K562 (cell line): ENCODE measurements at regions not wholly inside any gene's neighbourhood (a gene's known extent, or its start where the extent isn't known, plus 50 kb on each side); places are given as distances from the start of the nearest gene placed in this dataset.

Experiments
- ATAC-seq: fragments of 200-7000 bp; cut with Tn5 transposase; 3 replicates; pipeline ENCODE4 v1.9.1; 2020; ENCODE audit warnings: moderate library complexity
- BruUV-seq: library from RNA; stranded (reverse); fragments of 400-500 nt; replicated peaks from 2 replicates; lab custom pipeline; 2021; lab: Mats Ljungman, UMichigan
- CTCF ChIA-PET: fragments of 300-600 bp; formaldehyde crosslinking; extraction: SDS; loops from one replicate; lab custom pipeline; 2021; ENCODE audit warnings: low intra/inter-chr PET ratio; lab: Yijun Ruan, JAX
- POLR2A ChIA-PET: fragments of 300-600, 350-650 bp; sonication (Branson Sonifier 250); formaldehyde crosslinking; extraction: SDS; loops from one replicate; lab custom pipeline; 2021; ENCODE audit warnings: antibody characterized with exemption, inconsistent platforms; lab: Yijun Ruan, JAX
- DNase-seq, 4 experiments: peaks; one replicate each; pipeline versions ENCODE4 v3.0.0 to v3.0.0-alpha.2; 2011 to 2018; ENCODE audit warnings: low spot score in 3 of 4, mixed read lengths in 3 of 4; ENCODE audit errors: extremely low read depth in 1 of 4
- FAIRE-seq: peaks from 2 replicates; lab custom pipeline; 2011; peaks lifted over from hg19 to GRCh38; lab: Jason Lieb, UNC
- H2AFZ ChIP-seq: 2 replicates; pipeline ENCODE4 v1.6.0; 2011; ENCODE audit warnings: low read depth, low read length, control low read depth, inconsistent platforms
- H3K27ac ChIP-seq: fragments of 200-600 bp; 3 replicates; pipeline ENCODE4 v1.8.0; 2011; ENCODE audit warnings: low read depth, mild to moderate bottlenecking, control low read depth, inconsistent platforms, low read length, moderate library complexity, mixed read lengths; ENCODE audit errors: extremely low read depth
- H3K27me3 ChIP-seq, 2 experiments: fragments of 300-600 bp in 1 of 2; 2 replicates in 1 of 2; 3 replicates in 1 of 2; pipeline versions ENCODE4 v1.6.0 to v1.8.0; 2011; ENCODE audit warnings: inconsistent platforms in 2 of 2, low read length in 2 of 2, mild to moderate bottlenecking in 1 of 2, mixed read lengths in 1 of 2, moderate library complexity in 1 of 2; ENCODE audit not compliant: control insufficient read depth in 2 of 2, insufficient read depth in 2 of 2
- H3K36me3 ChIP-seq: fragments of 300-600 bp; 3 replicates; pipeline ENCODE4 v1.8.0; 2011; ENCODE audit warnings: mild to moderate bottlenecking, low read length, inconsistent platforms; ENCODE audit not compliant: control insufficient read depth, insufficient read depth
- H3K4me1 ChIP-seq, 2 experiments: fragments of 200-600 bp in 1 of 2; replicated peaks in 1 of 2; 2 replicates in 1 of 2; 3 replicates in 1 of 2; pipeline versions ENCODE4 v1.5.1 to v1.8.0; 2011; ENCODE audit warnings: inconsistent platforms in 2 of 2, low read length in 2 of 2, mild to moderate bottlenecking in 1 of 2, mixed read lengths in 1 of 2, moderate library complexity in 1 of 2; ENCODE audit not compliant: control insufficient read depth in 2 of 2, insufficient read depth in 2 of 2
- H3K4me2 ChIP-seq: 2 replicates; pipeline ENCODE4 v1.6.1; 2011; ENCODE audit warnings: low read length, control low read depth, inconsistent platforms, mixed read lengths; ENCODE audit not compliant: insufficient read depth
- H3K4me3 ChIP-seq: fragments of 200-600 bp; sonication (generic), shearing (Covaris generic); 2 replicates; pipeline ENCODE4 v1.5.1; 2016; ENCODE audit warnings: control low read depth, inconsistent platforms
- H3K79me2 ChIP-seq: fragments of 200-600 bp; 3 replicates; pipeline ENCODE4 v1.8.0; 2011; ENCODE audit warnings: low read length, inconsistent platforms; ENCODE audit not compliant: control insufficient read depth, insufficient read depth
- H3K9ac ChIP-seq, 2 experiments: 2 replicates each; pipeline versions ENCODE4 v1.6.0 to v1.6.1; 2011; ENCODE audit warnings: low read depth in 2 of 2, low read length in 2 of 2, control low read depth in 1 of 2, inconsistent platforms in 1 of 2, mild to moderate bottlenecking in 1 of 2, mixed read lengths in 1 of 2; ENCODE audit not compliant: insufficient read depth in 1 of 2
- H3K9me1 ChIP-seq: one replicate; pipeline ENCODE4 v1.6.0; 2011; ENCODE audit warnings: inconsistent platforms, mild to moderate bottlenecking, low read length, moderate library complexity; ENCODE audit not compliant: control insufficient read depth, insufficient read depth
- H3K9me3 ChIP-seq: replicated peaks from 2 replicates; pipeline ENCODE4 v1.5.1; 2011; ENCODE audit warnings: low read depth, low read length, inconsistent platforms; ENCODE audit not compliant: control insufficient read depth, insufficient read depth
- H4K20me1 ChIP-seq: replicated peaks from 2 replicates; pipeline ENCODE4 v1.6.1; 2011; ENCODE audit warnings: low read length, inconsistent platforms, mixed read lengths; ENCODE audit not compliant: control insufficient read depth, insufficient read depth
- CGGBP1 ChIP-seq: fragments of 250-450 bp; sonication (Bioruptor Pico); IDR thresholded peaks from 2 replicates; pipeline ENCODE4 v1.9.0; 2021; ENCODE audit warnings: mild to moderate bottlenecking
- CREBBP ChIP-seq: IDR thresholded peaks from one replicate; pipeline ENCODE4 v1.6.1; 2012; ENCODE audit warnings: low read depth, mild to moderate bottlenecking, control low read depth, inconsistent platforms, low read length
- ETS2 ChIP-seq: IDR thresholded peaks from 2 replicates; pipeline ENCODE4 v1.6.1; 2016; ENCODE audit warnings: borderline replicate concordance, missing genetic modification characterization, mild to moderate bottlenecking, moderate library complexity, missing compliant biosample characterization; ENCODE audit not compliant: poor library complexity, severe bottlenecking
- MAFK ChIP-seq: IDR thresholded peaks from 2 replicates; pipeline ENCODE4 v1.6.1; 2011; ENCODE audit warnings: low read length, improper control_type of control experiment
- MTA1 ChIP-seq: fragments of 450-650 bp; IDR thresholded peaks from 2 replicates; pipeline ENCODE4 v1.6.1; 2017; ENCODE audit warnings: borderline replicate concordance
- MYBL2 ChIP-seq, 2 experiments: fragments of 450-650 bp in 1 of 2; sonication (generic) in 1 of 2; formaldehyde crosslinking in 1 of 2; IDR thresholded peaks; 2 replicates each; pipeline versions ENCODE4 v1.6.1 to v1.8.1; 2017 to 2022; ENCODE audit warnings: borderline replicate concordance in 1 of 2, inconsistent platforms in 1 of 2, low read depth in 1 of 2, mild to moderate bottlenecking in 1 of 2, missing genetic modification reagents in 1 of 2, moderate library complexity in 1 of 2
- NUFIP1 ChIP-seq: fragments of 450-650 bp; IDR thresholded peaks from 2 replicates; pipeline ENCODE4 v1.6.1; 2018; ENCODE audit not compliant: partially characterized antibody
- RAD21 ChIP-seq, 2 experiments: fragments of 250-450 bp in 1 of 2; fragments of 450-650 bp in 1 of 2; sonication (Bioruptor Pico) in 1 of 2; formaldehyde crosslinking in 1 of 2; IDR thresholded peaks in 1 of 2; conservative IDR thresholded peaks in 1 of 2; 2 replicates each; pipeline versions ENCODE4 v1.4.0 to v1.8.0; 2020 to 2022; ENCODE audit warnings: mild to moderate bottlenecking in 2 of 2, moderate library complexity in 1 of 2
- RB1 ChIP-seq: fragments of 450-650 bp; IDR thresholded peaks from 2 replicates; pipeline ENCODE4 v1.6.1; 2017; ENCODE audit warnings: low read depth, mild to moderate bottlenecking
- SAFB ChIP-seq: fragments of 200-400 bp; formaldehyde crosslinking; IDR thresholded peaks from 2 replicates; pipeline ENCODE4 v1.6.1; 2017; ENCODE audit warnings: low read depth, low read length, borderline replicate concordance
- SIN3A ChIP-seq, 2 experiments: fragments of 150-350 bp in 1 of 2; IDR thresholded peaks; 2 replicates each; pipeline ENCODE4 v1.6.1; 2011 to 2016; ENCODE audit warnings: borderline replicate concordance in 2 of 2, low read depth in 2 of 2, low read length in 2 of 2, mild to moderate bottlenecking in 2 of 2, moderate library complexity in 2 of 2; ENCODE audit not compliant: control insufficient read depth in 1 of 2
- SMAD1 ChIP-seq: fragments of 150-350 bp; IDR thresholded peaks from 2 replicates; pipeline ENCODE4 v1.6.1; 2014; ENCODE audit warnings: low read length, low read depth; ENCODE audit not compliant: partially characterized antibody
- SNIP1 ChIP-seq: fragments of 450-650 bp; IDR thresholded peaks from 2 replicates; pipeline ENCODE4 v1.7.1; 2017; ENCODE audit warnings: low read depth, mild to moderate bottlenecking
- TOE1 ChIP-seq, 2 experiments: fragments of 450-650 bp in 1 of 2; sonication (generic) in 1 of 2; formaldehyde crosslinking in 1 of 2; IDR thresholded peaks; 2 replicates each; pipeline versions ENCODE4 v1.7.1 to v1.8.0; 2016 to 2022; ENCODE audit warnings: borderline replicate concordance in 2 of 2, mild to moderate bottlenecking in 2 of 2, antibody characterized with exemption in 1 of 2, inconsistent platforms in 1 of 2, low read depth in 1 of 2, missing genetic modification reagents in 1 of 2, moderate library complexity in 1 of 2
- TRIM24 ChIP-seq, 2 experiments: fragments of 450-650 bp; IDR thresholded peaks; 2 replicates each; pipeline ENCODE4 v1.6.1; 2016
- TRIM28 ChIP-seq: fragments of 450-650 bp; IDR thresholded peaks from 2 replicates; pipeline ENCODE4 v1.6.1; 2017
- WGBS: fragments of 100-300 bp; shearing (Covaris generic); methylation state at CpG from one replicate; pipeline ENCODE4 v1.1.6; 2016; ENCODE audit warnings: low coverage, mixed read lengths; ENCODE audit not compliant: insufficient coverage; ENCODE audit errors: missing lambda C conversion rate; 5-methylcytosine and 5-hydroxymethylcytosine counted together
- in situ Hi-C: fragments of 300-500 bp; cut with MboI; formaldehyde crosslinking; loops from 4 replicates; pipeline ENCODE4 v1.15.0; 2018; ENCODE audit warnings: inconsistent platforms, mixed read lengths
- intact Hi-C: fragments of 100-400 bp; cut with micrococcal nuclease; formaldehyde crosslinking; loops from 2 replicates; pipeline ENCODE4 v1.14.2; 2022
- TF ChIP-seq, protein P1 (sequence below), 3 experiments: fragments of 200-800 bp in 1 of 3; sonication (Bioruptor generic) in 1 of 3; sonication (generic) in 1 of 3; formaldehyde crosslinking in 1 of 3; IDR thresholded peaks; 2 replicates each; pipeline versions ENCODE4 v1.6.1 to v1.8.0; 2016 to 2022; ENCODE audit warnings: mild to moderate bottlenecking in 2 of 3, missing compliant biosample characterization in 2 of 3, missing genetic modification characterization in 2 of 3, missing genetic modification reagents in 1 of 3
- TF ChIP-seq, protein P2 (sequence below), 3 experiments: IDR thresholded peaks in 2 of 3; conservative IDR thresholded peaks in 1 of 3; 2 replicates each; pipeline ENCODE4 v1.5.1; 2011 to 2012; ENCODE audit warnings: low read length in 3 of 3, mild to moderate bottlenecking in 3 of 3, control low read depth in 2 of 3, improper control_type of control experiment in 1 of 3, inconsistent platforms in 1 of 3, low read depth in 1 of 3, mixed read lengths in 1 of 3, moderate library complexity in 1 of 3; ENCODE audit not compliant: insufficient read depth in 2 of 3

DNA sequence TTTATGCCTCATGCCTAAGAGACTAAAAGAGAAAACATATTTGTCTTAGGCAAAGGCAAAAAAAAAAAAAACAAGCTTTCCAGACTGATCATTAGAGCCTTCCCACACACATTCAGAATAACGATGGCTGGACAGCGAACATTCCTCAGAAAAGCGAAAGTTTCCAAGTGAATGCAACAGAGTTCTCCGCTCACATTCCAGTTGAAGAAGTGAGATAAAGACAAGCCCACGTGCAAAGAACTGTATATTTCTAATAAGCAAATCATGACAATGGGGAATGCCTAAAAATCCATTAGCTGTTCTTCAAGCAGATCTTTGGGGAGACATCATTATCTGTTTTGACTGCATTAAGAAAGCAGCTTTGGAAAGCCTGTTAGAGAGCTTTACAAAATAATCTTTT is 347.9 kb downstream of the METTL4 start (continued):
- no peak for TF ChIP-seq MTA1
- TF ChIP-seq CGGBP1 (CRISPR knock-in tag), result no peak
- no peak for TF ChIP-seq SMAD1
- TF ChIP-seq CREBBP, result no peak
- TF ChIP-seq, protein P1, sequence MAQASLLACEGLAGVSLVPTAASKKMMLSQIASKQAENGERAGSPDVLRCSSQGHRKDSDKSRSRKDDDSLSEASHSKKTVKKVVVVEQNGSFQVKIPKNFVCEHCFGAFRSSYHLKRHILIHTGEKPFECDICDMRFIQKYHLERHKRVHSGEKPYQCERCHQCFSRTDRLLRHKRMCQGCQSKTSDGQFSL (CRISPR knock-in tag; IDR thresholded peaks at IDR 0.05), result no peak
- TF ChIP-seq, protein P1 (tag; IDR thresholded peaks at IDR 0.05), result no peak
- no peak for TF ChIP-seq SIN3A (IDR thresholded peaks at IDR 0.05; ENCODE audit: borderline replicate concordance in 2 of 2, control insufficient read depth in 1 of 2, low read depth in 2 of 2, low read length in 2 of 2)
- TF ChIP-seq TRIM28, result no peak

- peak overlapping the region; percentile 2 for H2AFZ ChIP-seq
- ChIA-PET POLR2A (no interaction called here), CTCF (no interaction called here)
- no TSS peak for BruUV-seq
- no peak overlapping the region for H3K9ac ChIP-seq
- H3K9me1 ChIP-seq, result no peaks in the 10 kb centered on the region
- H3K27ac ChIP-seq, result no peak overlapping the region
- H3K79me2 ChIP-seq, result no peaks in the 10 kb centered on the region
- H3K9me3 ChIP-seq, result no peaks in the 10 kb centered on the region
- H3K36me3 ChIP-seq, result no peaks in the 10 kb centered on the region
- H3K4me3 ChIP-seq, result no peak overlapping the region
- no peaks in the 10 kb centered on the region for H3K4me1 ChIP-seq
- peak; percentile 89 for ATAC-seq
- peak in 2 of 4 experiments; percentile 29 to 61 for DNase-seq
- FAIRE-seq, result peak; percentile 68
- H3K4me2 ChIP-seq, result no peak overlapping the region
- H3K27me3 ChIP-seq, result no peaks in the 10 kb centered on the region
- WGBS, result 3% methylated on average over 2 of the region's 2 CpGs
- no peaks in the 10 kb centered on the region for H4K20me1 ChIP-seq
- intact Hi-C loops, result loop anchor here (1.0 to 10.0 kb wide), 2 partner anchors 119 to 321 kb away; no protein-coding TSS in a partner anchor
- in situ Hi-C loops, result no loop called here
- TF ChIP-seq TRIM24 (IDR thresholded peaks at IDR 0.05) (no peak), TOE1 (IDR thresholded peaks at IDR 0.05; ENCODE audit: borderline replicate concordance) (no peak), TOE1 (CRISPR knock-in tag; IDR thresholded peaks at IDR 0.05; ENCODE audit: borderline replicate concordance, low read depth) (no peak), MYBL2 (IDR thresholded peaks at IDR 0.05; ENCODE audit: low read depth) (no peak), MYBL2 (CRISPR knock-in tag; IDR thresholded peaks at IDR 0.05; ENCODE audit: borderline replicate concordance) (no peak), NUFIP1 (no peak), RB1 (no peak), MAFK (no peak), SNIP1 (no peak), RAD21 (CRISPR knock-in tag; conservative IDR thresholded peaks at IDR 0.05 in 1 of 2, IDR thresholded peaks at IDR 0.05 in 1 of 2) (peak; percentile 71 to 74), ETS2 (tag) (no peak), SAFB (no peak)
- TF ChIP-seq, protein P2, sequence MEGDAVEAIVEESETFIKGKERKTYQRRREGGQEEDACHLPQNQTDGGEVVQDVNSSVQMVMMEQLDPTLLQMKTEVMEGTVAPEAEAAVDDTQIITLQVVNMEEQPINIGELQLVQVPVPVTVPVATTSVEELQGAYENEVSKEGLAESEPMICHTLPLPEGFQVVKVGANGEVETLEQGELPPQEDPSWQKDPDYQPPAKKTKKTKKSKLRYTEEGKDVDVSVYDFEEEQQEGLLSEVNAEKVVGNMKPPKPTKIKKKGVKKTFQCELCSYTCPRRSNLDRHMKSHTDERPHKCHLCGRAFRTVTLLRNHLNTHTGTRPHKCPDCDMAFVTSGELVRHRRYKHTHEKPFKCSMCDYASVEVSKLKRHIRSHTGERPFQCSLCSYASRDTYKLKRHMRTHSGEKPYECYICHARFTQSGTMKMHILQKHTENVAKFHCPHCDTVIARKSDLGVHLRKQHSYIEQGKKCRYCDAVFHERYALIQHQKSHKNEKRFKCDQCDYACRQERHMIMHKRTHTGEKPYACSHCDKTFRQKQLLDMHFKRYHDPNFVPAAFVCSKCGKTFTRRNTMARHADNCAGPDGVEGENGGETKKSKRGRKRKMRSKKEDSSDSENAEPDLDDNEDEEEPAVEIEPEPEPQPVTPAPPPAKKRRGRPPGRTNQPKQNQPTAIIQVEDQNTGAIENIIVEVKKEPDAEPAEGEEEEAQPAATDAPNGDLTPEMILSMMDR (IDR thresholded peaks at IDR 0.05 in 2 of 3, conservative IDR thresholded peaks at IDR 0.05 in 1 of 3; ENCODE audit: insufficient read depth in 2 of 3, low read depth in 1 of 3, low read length in 3 of 3), result peak; percentile 51 to 76 (median 55); a peak in 5 of 6 replicates
Measured at GRCh38 chr18:2223849-2224248, 347.5 kb downstream of the METTL4 start.
